OCI-M1 (cell line): ENCODE measurements at regions not wholly inside any gene's neighbourhood (a gene's known extent, or its start where the extent isn't known, plus 50 kb on each side); places are given as distances from the start of the nearest gene placed in this dataset.
"Not testable (repeated sequence)": the region's sequence is repeated elsewhere in the genome, so short reads cannot be mapped to it uniquely, and the experiment has no call there.

Experiments
- DNase-seq: peaks from one replicate; lab custom pipeline; 2025; lab: John Stamatoyannopoulos, UW

GRCh38 chr7:152905949-152906348 lies 146.4 kb downstream of the ACTR3B start:
- no peak for DNase-seq

DNA sequence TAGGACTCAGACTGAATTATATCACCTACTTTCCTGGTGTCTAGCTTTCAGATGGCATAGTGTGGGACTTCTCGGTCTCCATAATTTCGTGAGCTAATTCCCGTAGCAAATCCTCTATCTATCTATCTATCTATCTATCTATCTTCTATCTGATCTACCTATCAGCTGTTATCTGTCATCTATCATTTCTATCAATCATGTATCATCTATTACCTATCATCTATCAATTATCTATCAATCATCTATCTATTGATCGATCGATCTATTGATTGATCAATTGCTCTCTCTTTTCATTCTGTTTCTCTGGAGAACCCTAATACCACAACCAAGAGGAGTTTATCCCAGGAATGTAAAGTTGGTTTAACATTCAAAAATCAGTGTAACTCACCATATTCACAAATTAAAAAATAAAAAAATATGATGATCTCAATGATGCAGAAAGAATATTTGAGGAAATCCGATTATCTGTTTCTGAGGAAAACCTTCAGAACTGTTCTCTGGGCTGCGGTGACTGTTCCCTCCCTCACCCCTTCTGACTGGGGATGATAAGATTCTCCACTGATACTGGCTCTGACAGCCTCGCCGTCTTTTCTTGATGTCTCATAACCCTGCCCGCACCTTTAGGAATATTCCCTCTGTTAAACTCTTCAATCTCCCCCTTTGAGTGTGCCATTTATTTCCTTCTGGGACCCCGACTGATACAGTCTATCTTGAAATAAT lies 147.7 kb downstream of the ACTR3B start:
- DNase-seq: peak; percentile 1

DNA sequence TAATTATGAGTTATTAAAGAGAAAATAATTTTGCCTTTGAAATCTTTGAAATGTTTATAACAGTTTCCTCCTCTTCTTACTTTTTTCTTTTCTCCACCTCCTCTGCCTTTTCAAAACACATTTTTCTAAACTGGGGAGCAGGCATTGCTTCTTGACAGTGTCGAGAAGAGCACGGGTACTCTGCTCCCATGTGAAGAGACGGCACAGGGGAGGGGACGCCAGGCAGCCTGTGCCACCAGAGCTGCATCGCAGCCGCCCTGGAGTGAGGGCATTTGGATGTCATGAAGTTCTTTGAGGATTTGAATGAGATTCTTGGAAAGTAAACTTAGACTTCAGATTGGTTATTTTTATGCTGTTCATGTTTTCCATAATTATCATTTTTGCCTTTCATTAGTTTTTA lies 149.7 kb downstream of the ACTR3B start:
- no peak for DNase-seq

GRCh38 chr7:152909683-152910544 lies 150.4 kb downstream of the ACTR3B start:
- DNase-seq: no peak

DNA sequence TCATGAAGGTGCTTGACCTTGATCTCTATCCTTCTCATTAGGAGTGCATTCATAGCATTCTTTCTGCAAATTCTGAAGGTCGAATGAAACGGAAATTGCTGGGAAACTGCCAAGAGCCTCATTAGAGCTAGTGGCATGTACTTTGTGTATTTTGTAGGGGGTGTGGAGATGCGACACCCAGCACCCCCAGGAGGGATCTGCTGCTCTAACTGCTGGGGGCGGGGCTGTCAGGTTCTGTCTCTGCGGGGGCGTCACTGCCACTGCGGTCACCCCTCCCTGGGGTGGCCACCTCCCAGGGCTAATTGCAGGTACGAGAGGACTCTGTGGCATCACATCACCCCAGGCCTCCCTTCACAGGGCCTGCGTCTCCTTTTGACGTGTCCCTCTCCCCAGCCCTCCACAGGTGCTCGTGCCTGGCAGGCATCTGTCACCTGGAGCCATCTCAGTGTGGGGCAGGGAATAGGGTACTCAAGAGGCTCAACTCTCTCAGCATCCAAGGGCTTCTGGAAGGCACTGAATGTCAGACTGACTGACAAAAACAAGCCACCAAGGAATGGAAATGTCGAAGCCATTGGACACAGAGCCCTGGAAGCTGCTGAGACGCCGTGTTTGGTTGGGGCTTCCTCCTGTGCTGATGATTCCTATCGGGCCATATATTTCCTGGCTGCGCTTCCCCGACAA lies 151.1 kb downstream of the ACTR3B start:
- DNase-seq: no peak

DNA sequence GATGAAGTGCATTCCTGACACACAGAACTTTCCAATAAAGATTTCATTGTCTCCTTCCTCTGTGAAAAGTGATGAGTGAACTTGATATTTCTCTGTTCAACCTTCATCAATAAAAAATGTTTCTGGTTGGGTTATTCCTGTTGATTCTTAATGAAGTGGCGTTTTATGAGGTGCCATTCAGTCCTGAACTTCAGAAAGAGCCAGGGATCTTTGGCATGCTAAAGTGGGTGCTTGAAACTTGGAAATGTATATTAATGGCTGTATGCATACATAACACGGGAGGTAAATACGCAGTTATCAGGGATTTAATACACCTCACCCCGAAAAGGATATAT lies 151.6 kb downstream of the ACTR3B start:
- no peak for DNase-seq

GRCh38 chr7:152911922-152912321 lies 152.4 kb downstream of the ACTR3B start:
- DNase-seq: no peak

- DNase-seq: no peak
These were observed 153.0 kb downstream of the ACTR3B start for GRCh38 chr7:152912511-152912910.

DNA sequence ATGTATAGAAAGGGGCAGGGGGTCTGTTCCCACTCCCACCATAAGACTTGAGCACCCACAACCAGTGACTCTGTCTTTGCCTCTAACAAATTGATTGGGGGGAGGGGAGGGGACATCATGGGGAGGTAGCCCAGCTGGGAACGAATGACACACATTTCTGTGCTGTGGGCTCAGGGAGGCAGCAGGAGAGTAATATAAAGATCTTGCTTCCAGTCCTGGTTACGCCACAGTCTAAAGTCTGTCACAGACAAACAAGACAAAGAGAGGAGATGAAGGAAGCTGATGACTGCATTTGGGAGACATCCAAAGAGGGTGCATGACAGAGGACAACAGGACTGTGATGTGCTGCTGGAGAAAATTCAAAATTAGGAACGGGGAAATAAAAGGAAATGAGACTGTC lies 153.9 kb downstream of the ACTR3B start:
- no peak for DNase-seq

- DNase-seq: no peak
These were observed 154.7 kb downstream of the ACTR3B start for GRCh38 chr7:152914014-152914844.

DNA sequence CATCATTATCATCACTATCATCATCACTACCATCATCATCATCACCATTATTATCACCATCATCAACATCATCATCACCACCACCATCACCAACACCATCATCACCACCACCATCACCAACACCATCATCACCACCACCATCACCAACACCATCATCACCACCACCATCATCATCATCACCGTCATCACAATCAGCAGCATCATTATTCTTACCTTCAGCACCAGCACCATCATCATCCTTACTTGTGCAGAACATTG lies 155.2 kb downstream of the ACTR3B start:
- DNase-seq: not testable (repeated sequence)

- DNase-seq: no peak
These were observed 162.9 kb downstream of the ACTR3B start for GRCh38 chr7:152922318-152923081.

DNA sequence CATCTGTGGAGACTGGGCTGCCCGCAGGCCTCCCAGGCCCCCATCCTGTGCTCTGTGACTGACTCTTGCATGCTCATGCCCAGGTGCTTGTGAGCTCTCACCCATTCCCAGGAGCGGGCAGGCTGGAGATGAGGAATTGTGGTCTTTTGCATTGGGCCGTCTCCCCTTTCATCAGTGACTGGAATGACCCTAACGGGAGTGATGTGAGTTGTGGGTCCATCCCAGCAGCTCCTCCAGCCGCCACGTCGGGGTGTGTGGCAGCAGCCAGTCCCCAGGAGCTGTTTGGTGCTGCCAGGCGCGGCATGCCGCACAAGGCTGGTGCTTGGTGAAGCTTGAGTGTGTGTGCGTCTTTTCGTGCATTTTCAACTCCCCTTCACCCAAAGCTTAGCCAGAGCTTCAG lies 164.2 kb downstream of the ACTR3B start:
- no peak for DNase-seq

- no peak for DNase-seq
These were observed 164.7 kb downstream of the ACTR3B start for GRCh38 chr7:152924238-152924637.

DNA sequence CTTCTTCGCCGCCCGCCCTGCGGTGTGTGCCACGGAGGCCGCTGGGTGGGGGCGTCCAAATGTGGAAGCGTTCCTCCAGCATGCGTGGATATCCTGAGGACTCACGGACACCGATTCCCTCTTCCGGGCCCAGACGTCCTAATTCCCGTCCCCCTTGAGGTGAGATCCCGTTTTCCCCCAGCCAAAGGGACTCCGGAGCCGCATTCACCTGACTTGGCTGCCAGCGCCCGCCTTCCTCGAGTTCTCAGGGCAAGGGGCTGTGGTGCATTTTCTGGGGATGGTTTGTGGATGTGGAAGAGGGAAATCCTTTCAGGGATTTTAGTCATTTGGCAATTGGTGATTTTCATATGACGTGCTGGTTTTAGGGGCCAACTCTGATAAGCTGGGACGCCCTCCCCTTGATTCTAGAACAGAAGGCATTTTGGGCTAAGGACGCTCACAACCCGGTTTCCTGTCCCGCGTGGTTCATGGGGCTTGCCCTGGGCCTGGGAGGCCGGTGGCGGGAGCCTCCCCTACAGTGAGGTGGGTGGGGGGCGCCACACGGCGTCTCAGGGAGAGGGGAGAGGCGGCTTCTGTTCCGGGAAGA lies 165.4 kb downstream of the ACTR3B start:
- DNase-seq: no peak

DNA sequence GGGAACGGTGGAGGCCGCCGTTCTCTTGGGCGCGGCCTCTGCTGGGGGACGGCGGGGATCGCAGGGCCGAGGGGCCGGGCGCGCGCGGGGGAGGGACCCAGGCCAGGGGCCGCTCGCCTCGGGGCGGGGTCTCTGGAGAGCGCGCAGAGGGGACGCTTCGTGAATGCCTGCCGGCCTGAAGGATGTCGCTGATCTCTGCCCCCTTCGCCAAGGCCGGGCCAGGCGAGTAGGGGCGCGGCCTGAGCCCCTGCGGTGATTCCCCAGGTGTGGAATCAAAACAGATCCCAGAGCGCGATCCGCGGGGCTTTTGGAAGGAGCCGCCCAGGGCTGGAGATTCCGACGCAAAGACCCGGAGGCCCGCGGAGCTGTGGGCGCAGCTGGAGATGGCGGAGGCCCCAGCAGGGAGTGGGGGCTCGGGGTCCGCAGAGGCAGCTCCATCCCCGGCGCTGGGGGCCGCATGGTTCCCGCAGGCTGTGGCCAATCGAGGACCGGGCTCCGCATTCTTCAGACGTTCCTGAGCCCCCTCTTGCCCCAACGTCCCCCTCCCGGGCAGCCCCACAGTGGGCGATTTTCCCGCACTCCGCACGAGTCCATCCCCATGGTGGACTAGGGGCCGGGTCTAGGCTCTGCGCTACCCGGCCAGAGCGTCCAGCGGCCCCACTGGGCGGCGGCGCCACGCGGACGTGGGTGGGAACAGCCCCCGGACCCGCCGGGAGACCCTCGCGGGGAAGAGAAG lies 166.0 kb downstream of the ACTR3B start:
- DNase-seq: no peak

- DNase-seq: no peak
These were observed 172.1 kb downstream of the ACTR3B start for GRCh38 chr7:152931633-152932032.

DNA sequence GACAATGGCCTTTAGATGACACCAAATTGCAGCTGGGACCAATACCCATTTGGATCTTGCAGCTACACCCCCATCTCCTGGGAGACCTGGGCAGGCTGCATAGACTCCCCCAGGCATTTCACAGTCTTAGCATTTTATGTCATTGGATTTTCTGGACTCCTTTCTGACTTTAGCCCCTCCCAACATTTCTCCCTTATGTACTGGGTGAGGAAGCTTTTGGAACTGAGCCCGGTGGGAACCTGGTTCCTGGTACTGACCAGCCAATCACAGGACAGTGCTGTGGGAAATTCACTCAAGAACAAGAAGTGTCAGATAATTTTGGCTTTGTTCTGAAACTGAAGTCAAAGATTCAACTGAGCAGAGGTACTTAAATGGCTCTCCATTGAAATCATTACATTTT lies 177.7 kb downstream of the ACTR3B start:
- DNase-seq: no peak

DNA sequence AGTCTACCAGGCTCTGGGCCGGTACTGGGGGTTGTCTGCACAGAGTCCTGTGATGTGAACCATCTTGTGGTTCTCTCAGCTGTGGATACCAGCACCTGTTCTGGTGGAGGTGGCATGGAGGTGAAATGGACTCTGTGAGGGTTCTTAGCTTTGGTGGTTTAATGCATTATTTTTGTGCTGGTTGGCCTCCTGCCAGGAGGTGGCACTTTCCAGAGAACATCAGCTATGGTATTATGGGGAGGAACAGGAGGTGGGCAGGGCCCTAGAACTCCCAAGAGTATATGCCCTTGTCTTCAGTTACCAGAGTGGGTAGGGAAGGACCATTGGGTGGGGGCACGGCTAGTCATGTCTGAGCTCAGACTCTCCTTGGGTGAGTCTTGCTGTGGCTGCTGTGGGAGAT lies 187.1 kb downstream of the ACTR3B start:
- DNase-seq: not testable (repeated sequence)

GRCh38 chr7:152947686-152948085 lies 188.1 kb downstream of the ACTR3B start:
- no peak for DNase-seq

DNA sequence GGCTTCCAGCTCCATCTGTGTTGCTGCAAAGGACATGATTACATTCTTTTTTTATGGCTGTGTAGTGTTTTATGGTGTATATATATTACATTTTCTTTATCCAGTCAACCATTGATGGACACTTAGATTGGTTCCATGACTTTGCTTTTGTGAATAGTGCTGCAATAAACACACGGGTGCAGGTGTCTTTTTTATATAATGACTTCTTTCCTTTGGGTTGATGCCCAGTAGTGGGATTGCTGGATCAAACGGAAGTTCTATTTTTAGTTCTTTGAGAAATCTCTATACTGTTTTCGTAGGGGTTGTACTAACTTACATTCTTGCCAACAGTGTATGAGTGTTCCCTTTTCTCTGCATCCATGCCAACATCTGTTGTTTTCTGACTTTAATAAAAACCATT lies 189.7 kb downstream of the ACTR3B start:
- DNase-seq: no peak
